Suprapubic skin (tissue), 4 donors: ENCODE measurements at regions not wholly inside any gene's neighbourhood (a gene's known extent, or its start where the extent isn't known, plus 50 kb on each side); places are given as distances from the start of the nearest gene placed in this dataset.
"Not testable (repeated sequence)": the region's sequence is repeated elsewhere in the genome, so short reads cannot be mapped to it uniquely, and the experiment has no call there.

ENCODE experiments used
- DNase-seq, 2 donors: peaks; one replicate each; pipeline ENCODE4 v3.0.0-alpha.2; 2019; ENCODE audit warnings: low spot score in 2 of 2
- H3K27ac ChIP-seq: fragments of 200-600 bp; sonication (generic); one replicate; pipeline ENCODE4 v1.5.1; 2019
- H3K27me3 ChIP-seq: fragments of 200-600 bp; sonication (generic); one replicate; pipeline ENCODE4 v1.5.1; 2019
- H3K36me3 ChIP-seq: fragments of 200-600 bp; sonication (generic); one replicate; pipeline ENCODE4 v1.5.1; 2019
- H3K4me1 ChIP-seq: fragments of 200-600 bp; sonication (generic); one replicate; pipeline ENCODE4 v1.5.1; 2019
- H3K4me3 ChIP-seq: fragments of 200-600 bp; sonication (generic); one replicate; pipeline ENCODE4 v1.5.1; 2019; ENCODE audit warnings: mild to moderate bottlenecking
- H3K9me3 ChIP-seq: fragments of 200-600 bp; sonication (generic); one replicate; pipeline ENCODE4 v1.5.1; 2019
- EP300 ChIP-seq: sonication (generic); formaldehyde crosslinking; IDR thresholded peaks from one replicate; pipeline ENCODE4 v1.6.1; 2017; ENCODE audit warnings: antibody characterized with exemption
- POLR2A ChIP-seq, 2 donors: fragments of 450-650 bp; IDR thresholded peaks; one replicate each; pipeline ENCODE4 v1.6.1; 2017; ENCODE audit warnings: antibody characterized with exemption in 2 of 2, mild to moderate bottlenecking in 2 of 2, moderate library complexity in 2 of 2
- POLR2AphosphoS5 ChIP-seq, 3 donors: sonication (generic); formaldehyde crosslinking; IDR thresholded peaks; one replicate each; pipeline ENCODE4 v1.6.1; 2017; ENCODE audit warnings: antibody characterized with exemption in 3 of 3
- WGBS: methylation state at CpG from one replicate; pipeline ENCODE4 v1.1.5; 2018; 5-methylcytosine and 5-hydroxymethylcytosine counted together
- TF ChIP-seq, protein P1 (sequence below), 2 donors: fragments of 200-600 bp in 1 of 2; fragments of 450-650 bp in 1 of 2; sonication (generic) in 1 of 2; IDR thresholded peaks; one replicate each; pipeline ENCODE4 v1.5.1; 2016 to 2019; ENCODE audit warnings: antibody characterized with exemption in 2 of 2, mild to moderate bottlenecking in 1 of 2, moderate library complexity in 1 of 2

DNA sequence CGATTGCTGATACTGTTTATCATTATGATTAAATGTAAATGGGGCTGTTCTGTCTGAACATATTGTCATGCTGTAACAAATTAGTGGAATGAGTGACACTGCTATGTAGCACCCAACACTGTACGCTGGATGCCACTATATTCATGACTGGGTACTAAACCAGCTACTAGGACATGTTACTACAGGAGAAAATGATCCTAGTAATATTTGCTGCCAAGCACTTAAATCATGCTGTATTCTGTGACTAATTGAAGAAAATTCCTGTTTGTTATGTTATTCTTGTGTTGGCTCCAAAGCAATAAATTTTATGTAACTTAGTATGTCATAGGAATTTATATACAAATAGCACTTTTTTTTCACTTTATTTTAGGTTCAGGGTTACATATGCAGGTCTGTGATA is 804.2 kb downstream of the CENPC start:
- 51% methylated on average over 2 of the region's 2 CpGs for WGBS
- H3K27me3 ChIP-seq: no peaks in the 10 kb centered on the region
- no peaks in the 10 kb centered on the region for H3K9me3 ChIP-seq
- H3K4me1 ChIP-seq: no peaks in the 10 kb centered on the region
- TF ChIP-seq EP300 (no peak), POLR2A (IDR thresholded peaks at IDR 0.05) (no peak), POLR2AphosphoS5 (IDR thresholded peaks at IDR 0.05) (no peak)
- TF ChIP-seq, protein P1, sequence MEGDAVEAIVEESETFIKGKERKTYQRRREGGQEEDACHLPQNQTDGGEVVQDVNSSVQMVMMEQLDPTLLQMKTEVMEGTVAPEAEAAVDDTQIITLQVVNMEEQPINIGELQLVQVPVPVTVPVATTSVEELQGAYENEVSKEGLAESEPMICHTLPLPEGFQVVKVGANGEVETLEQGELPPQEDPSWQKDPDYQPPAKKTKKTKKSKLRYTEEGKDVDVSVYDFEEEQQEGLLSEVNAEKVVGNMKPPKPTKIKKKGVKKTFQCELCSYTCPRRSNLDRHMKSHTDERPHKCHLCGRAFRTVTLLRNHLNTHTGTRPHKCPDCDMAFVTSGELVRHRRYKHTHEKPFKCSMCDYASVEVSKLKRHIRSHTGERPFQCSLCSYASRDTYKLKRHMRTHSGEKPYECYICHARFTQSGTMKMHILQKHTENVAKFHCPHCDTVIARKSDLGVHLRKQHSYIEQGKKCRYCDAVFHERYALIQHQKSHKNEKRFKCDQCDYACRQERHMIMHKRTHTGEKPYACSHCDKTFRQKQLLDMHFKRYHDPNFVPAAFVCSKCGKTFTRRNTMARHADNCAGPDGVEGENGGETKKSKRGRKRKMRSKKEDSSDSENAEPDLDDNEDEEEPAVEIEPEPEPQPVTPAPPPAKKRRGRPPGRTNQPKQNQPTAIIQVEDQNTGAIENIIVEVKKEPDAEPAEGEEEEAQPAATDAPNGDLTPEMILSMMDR (IDR thresholded peaks at IDR 0.05): no peak
- H3K27ac ChIP-seq: no peak overlapping the region
- DNase-seq: no peak
- H3K36me3 ChIP-seq: no peaks in the 10 kb centered on the region
- H3K4me3 ChIP-seq: no peak overlapping the region

DNA sequence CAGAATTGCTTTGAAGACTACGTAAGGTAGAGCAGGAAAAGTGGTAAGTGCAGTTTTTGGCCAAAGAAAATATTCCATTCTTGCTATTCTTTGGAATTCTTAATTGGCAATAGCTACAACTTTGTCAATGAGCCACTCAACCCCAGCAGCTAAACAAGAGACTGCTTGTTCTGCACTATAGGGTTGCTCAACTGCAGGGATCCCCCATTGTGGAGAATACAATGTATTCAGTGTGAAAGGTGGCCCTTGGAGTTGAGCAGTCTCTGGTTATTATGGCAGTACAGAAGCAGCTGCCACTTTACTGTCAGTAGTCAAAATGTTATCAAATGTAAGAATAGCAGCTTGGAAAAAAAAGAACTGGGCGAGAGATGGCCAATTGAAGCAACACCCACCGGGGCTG is 808.7 kb downstream of the CENPC start:
- Histone ChIP-seq H3K4me3 (no peak overlapping the region), H3K9me3 (no peaks in the 10 kb centered on the region), H3K36me3 (no peaks in the 10 kb centered on the region), H3K4me1 (no peaks in the 10 kb centered on the region), H3K27ac (no peak overlapping the region), H3K27me3 (no peaks in the 10 kb centered on the region)
- 66% methylated on average over 3 of the region's 3 CpGs for WGBS
- TF ChIP-seq EP300 (no peak), POLR2A (IDR thresholded peaks at IDR 0.05) (no peak), POLR2AphosphoS5 (IDR thresholded peaks at IDR 0.05) (no peak)
- TF ChIP-seq, protein P1 (IDR thresholded peaks at IDR 0.05): no peak
- no peak for DNase-seq

DNA sequence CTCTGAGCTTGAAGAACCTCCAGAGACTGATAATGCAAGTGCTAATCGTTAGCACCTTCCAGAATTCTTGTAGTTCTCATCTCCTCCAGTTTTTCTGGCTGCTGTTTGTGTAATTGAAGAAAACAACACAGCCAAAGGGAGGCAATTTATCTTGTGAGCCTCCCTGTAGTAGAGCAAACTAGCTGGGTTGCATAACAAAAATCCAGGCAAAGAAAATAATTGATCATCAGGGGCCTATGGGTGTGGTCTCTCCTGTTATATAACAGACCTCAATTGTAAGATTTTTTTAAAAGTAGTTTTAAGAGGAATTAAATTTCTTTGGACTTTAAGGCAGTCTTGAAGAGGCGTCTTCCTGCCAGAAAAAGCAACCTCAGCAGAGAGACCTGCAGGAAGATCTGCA is 817.0 kb downstream of the CENPC start:
- H3K36me3 ChIP-seq: no peaks in the 10 kb centered on the region
- H3K4me1 ChIP-seq: no peaks in the 10 kb centered on the region
- no peak for DNase-seq
- H3K27ac ChIP-seq: no peak overlapping the region
- no peaks in the 10 kb centered on the region for H3K9me3 ChIP-seq
- H3K4me3 ChIP-seq: no peak overlapping the region
- no peaks in the 10 kb centered on the region for H3K27me3 ChIP-seq
- TF ChIP-seq POLR2AphosphoS5 (IDR thresholded peaks at IDR 0.05) (no peak), POLR2A (IDR thresholded peaks at IDR 0.05) (no peak), EP300 (no peak)
- TF ChIP-seq, protein P1 (IDR thresholded peaks at IDR 0.05): no peak
- WGBS: 56% methylated on average over 2 of the region's 2 CpGs

DNA sequence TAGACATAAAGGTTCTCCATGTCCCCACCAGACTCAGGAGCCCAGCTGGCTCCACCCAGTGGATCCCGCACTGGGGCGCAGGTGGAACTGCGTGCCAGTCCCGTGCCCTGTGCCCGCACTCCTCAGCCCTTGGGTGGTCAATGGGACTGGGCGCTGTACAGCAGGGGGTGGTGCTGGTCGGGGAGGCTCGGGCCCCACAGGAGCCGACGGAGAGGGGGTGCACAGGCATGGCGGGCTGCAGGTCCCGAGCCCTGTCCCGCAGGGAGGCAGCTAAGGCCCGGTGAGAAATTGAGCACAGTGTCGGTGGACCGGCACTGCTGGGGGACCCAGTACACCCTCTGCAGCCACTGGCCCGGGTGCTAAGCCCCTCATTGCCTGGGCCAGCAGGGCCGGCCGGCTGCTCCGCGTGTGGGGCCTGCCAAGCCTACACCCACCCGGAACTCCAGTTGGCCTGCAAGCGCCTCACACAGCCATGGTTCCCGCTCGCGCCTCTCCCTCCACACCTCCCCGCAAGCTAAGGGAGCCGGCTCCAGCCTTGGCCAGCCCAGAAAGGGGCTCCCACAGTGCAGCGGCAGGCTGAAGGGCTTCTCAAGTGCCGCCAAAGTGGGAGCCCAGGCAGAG is 832.9 kb downstream of the CENPC start:
- H3K4me1 ChIP-seq, DNase-seq, H3K27ac ChIP-seq, H3K27me3 ChIP-seq, H3K4me3 ChIP-seq, H3K36me3 ChIP-seq, H3K9me3 ChIP-seq: not testable (repeated sequence)
- WGBS: 96% methylated on average over 13 of the region's 30 CpGs

DNA sequence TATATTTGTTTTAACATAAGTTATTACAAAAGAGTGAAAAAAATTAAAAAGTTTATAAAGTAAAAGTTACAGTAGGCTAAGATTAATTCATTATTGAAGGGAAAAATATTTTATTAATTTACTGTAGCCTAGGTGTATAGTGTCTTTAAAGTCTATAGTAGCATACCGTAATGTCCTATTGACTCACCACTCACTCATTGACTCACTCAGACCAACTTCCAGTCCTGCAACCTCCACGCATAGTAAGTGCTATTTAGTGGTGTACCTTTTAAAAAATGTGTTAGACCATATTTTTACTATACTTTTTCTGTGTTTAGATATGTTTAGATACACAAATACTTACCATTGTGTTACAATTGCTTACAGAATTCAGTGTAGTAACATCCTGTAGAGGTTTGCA is 841.1 kb downstream of the CENPC start:
- no peaks in the 10 kb centered on the region for H3K4me1 ChIP-seq
- 93% methylated on average over 2 of the region's 2 CpGs for WGBS
- no peaks in the 10 kb centered on the region for H3K36me3 ChIP-seq
- no peaks in the 10 kb centered on the region for H3K27me3 ChIP-seq
- no peak overlapping the region for H3K27ac ChIP-seq
- no peak for DNase-seq
- no peaks in the 10 kb centered on the region for H3K9me3 ChIP-seq
- TF ChIP-seq, protein P1 (IDR thresholded peaks at IDR 0.05): no peak
- TF ChIP-seq EP300 (no peak), POLR2AphosphoS5 (IDR thresholded peaks at IDR 0.05) (no peak), POLR2A (IDR thresholded peaks at IDR 0.05) (no peak)
- H3K4me3 ChIP-seq: no peak overlapping the region

DNA sequence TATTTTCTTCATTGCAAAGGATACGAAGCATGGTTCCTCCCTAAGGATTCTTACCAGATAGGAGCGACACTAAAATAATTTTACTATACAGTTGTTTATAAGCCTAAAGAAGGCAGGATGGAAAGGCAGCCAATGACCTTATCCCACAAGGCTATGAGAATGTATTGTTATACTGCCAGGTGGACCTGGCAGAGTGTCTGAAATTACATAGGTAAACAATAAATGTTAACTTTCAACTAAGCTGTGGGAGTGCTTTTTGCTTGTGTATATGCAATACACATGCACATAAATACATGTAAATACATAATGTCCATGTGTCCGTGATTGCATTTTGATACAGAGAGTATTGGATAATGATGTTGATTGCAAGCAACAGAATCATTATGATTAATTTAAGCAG is 850.6 kb downstream of the CENPC start:
- Histone ChIP-seq H3K9me3 (no peaks in the 10 kb centered on the region), H3K4me3 (no peak overlapping the region), H3K27ac (no peak overlapping the region), H3K27me3 (no peaks in the 10 kb centered on the region), H3K36me3 (no peaks in the 10 kb centered on the region), H3K4me1 (no peaks in the 10 kb centered on the region)
- WGBS: 72% methylated on average over 3 of the region's 3 CpGs
- DNase-seq: no peak
- TF ChIP-seq, protein P1 (IDR thresholded peaks at IDR 0.05): no peak
- TF ChIP-seq POLR2A (IDR thresholded peaks at IDR 0.05) (no peak), POLR2AphosphoS5 (IDR thresholded peaks at IDR 0.05) (no peak), EP300 (no peak)
